ENCODE measurements at regions not wholly inside any gene's neighbourhood (a gene's known extent, or its start where the extent isn't known, plus 50 kb on each side); places are given as distances from the start of the nearest gene placed in this dataset.

- TF ChIP-seq, protein P1, sequence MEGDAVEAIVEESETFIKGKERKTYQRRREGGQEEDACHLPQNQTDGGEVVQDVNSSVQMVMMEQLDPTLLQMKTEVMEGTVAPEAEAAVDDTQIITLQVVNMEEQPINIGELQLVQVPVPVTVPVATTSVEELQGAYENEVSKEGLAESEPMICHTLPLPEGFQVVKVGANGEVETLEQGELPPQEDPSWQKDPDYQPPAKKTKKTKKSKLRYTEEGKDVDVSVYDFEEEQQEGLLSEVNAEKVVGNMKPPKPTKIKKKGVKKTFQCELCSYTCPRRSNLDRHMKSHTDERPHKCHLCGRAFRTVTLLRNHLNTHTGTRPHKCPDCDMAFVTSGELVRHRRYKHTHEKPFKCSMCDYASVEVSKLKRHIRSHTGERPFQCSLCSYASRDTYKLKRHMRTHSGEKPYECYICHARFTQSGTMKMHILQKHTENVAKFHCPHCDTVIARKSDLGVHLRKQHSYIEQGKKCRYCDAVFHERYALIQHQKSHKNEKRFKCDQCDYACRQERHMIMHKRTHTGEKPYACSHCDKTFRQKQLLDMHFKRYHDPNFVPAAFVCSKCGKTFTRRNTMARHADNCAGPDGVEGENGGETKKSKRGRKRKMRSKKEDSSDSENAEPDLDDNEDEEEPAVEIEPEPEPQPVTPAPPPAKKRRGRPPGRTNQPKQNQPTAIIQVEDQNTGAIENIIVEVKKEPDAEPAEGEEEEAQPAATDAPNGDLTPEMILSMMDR (IDR thresholded peaks at IDR 0.05) = no peak
- no peak for TF ChIP-seq POLR2AphosphoS5 (IDR thresholded peaks at IDR 0.05)
- TF ChIP-seq EP300 (IDR thresholded peaks at IDR 0.05) = no peak
- no peak for TF ChIP-seq POLR2A (IDR thresholded peaks at IDR 0.05)
Measured at GRCh38 chr2:234765279-234765678, 186.5 kb upstream of the SH3BP4 start.

Data from suprapubic skin (tissue), 4 donors.